Breast epithelium (tissue), 3 donors: ENCODE measurements at regions not wholly inside any gene's neighbourhood (a gene's known extent, or its start where the extent isn't known, plus 50 kb on each side); places are given as distances from the start of the nearest gene placed in this dataset.

ENCODE experiments used
- POLR2A ChIP-seq: fragments of 450-650 bp; IDR thresholded peaks from one replicate; pipeline ENCODE4 v1.6.1; 2016; ENCODE audit warnings: antibody characterized with exemption, mild to moderate bottlenecking, moderate library complexity
- POLR2AphosphoS5 ChIP-seq, 3 donors: sonication (generic); formaldehyde crosslinking; IDR thresholded peaks; one replicate each; pipeline ENCODE4 v1.6.1; 2017; ENCODE audit warnings: antibody characterized with exemption in 3 of 3
- TF ChIP-seq, protein P1 (sequence below), 3 donors: fragments of 450-650 bp; IDR thresholded peaks; one replicate each; pipeline ENCODE4 v1.5.1; 2016 to 2017; ENCODE audit warnings: antibody characterized with exemption in 3 of 3, mild to moderate bottlenecking in 3 of 3, moderate library complexity in 3 of 3

DNA sequence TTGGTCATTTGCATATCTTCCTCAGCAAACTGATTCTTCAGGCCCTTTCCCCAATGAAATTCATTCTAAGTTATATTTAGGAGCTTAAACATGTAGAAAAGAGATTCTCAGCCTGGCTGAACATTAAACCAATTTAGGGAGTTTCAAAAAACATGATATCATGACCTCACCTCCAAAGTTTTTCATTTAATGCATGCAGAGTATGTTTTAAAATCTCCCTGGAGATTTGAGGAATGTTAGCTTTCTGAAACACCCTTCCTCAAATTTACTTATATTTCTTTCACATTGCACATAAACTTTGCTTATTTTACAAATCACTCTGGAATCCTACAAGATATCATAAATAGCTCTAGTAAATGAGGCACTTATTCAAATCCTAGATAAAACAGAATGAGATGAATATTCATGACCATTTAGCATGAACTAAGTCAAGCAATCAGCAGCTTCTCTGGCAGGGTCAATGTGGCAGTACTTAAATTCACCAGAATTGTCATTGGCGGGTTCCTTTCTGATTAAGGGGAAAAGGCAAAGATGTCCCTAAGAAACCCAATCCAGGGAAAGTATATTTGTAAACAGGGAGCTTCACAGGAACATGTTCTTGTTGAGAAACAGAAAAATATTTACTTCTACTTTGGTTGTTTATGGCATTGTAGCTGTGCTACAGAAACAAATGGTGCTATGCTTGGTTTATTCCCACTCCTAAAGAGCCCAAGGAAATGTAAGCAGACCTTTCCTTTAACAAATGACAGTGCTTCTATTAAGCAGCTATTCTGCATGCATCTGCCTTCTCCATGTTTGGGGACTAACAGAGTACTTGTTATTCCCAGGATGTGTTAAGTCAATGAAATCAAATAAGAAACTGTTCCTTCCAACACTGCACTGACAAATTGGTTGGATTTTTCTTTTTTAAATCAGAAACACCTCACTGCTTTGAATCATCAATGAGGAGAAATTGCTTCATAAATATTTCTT, 162.3 kb downstream of the C11orf87 start:
- TF ChIP-seq, protein P1, sequence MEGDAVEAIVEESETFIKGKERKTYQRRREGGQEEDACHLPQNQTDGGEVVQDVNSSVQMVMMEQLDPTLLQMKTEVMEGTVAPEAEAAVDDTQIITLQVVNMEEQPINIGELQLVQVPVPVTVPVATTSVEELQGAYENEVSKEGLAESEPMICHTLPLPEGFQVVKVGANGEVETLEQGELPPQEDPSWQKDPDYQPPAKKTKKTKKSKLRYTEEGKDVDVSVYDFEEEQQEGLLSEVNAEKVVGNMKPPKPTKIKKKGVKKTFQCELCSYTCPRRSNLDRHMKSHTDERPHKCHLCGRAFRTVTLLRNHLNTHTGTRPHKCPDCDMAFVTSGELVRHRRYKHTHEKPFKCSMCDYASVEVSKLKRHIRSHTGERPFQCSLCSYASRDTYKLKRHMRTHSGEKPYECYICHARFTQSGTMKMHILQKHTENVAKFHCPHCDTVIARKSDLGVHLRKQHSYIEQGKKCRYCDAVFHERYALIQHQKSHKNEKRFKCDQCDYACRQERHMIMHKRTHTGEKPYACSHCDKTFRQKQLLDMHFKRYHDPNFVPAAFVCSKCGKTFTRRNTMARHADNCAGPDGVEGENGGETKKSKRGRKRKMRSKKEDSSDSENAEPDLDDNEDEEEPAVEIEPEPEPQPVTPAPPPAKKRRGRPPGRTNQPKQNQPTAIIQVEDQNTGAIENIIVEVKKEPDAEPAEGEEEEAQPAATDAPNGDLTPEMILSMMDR (IDR thresholded peaks at IDR 0.05): no peak
- TF ChIP-seq POLR2AphosphoS5 (IDR thresholded peaks at IDR 0.05): no peak
- TF ChIP-seq POLR2A: no peak
